Lower lobe of right lung (tissue), 2 donors: ENCODE measurements at regions not wholly inside any gene's neighbourhood (a gene's known extent, or its start where the extent isn't known, plus 50 kb on each side); places are given as distances from the start of the nearest gene placed in this dataset.

Experiments
- ATAC-seq, 2 donors: fragments of 200-7000 bp; cut with Tn5 transposase; one replicate each; pipeline ENCODE4 v1.9.1; 2020 to 2022; ENCODE audit warnings: mild to moderate bottlenecking in 2 of 2, moderate library complexity in 2 of 2
- DNase-seq: peaks from one replicate; pipeline ENCODE4 v3.0.0-alpha.2; 2020
- H3K27ac ChIP-seq: fragments of 200-600 bp; one replicate; pipeline ENCODE4 v1.8.0; 2022
- H3K27me3 ChIP-seq: fragments of 200-600 bp; one replicate; pipeline ENCODE4 v1.8.0; 2022; ENCODE audit warnings: low read depth
- H3K36me3 ChIP-seq: fragments of 200-600 bp; one replicate; pipeline ENCODE4 v1.8.0; 2022; ENCODE audit warnings: mild to moderate bottlenecking
- H3K4me1 ChIP-seq: fragments of 200-600 bp; one replicate; pipeline ENCODE4 v1.8.0; 2022
- H3K4me3 ChIP-seq: fragments of 200-600 bp; one replicate; pipeline ENCODE4 v1.8.0; 2022; ENCODE audit warnings: mild to moderate bottlenecking
- H3K9me3 ChIP-seq: fragments of 200-600 bp; one replicate; pipeline ENCODE4 v1.8.0; 2022
- CTCF ChIP-seq: fragments of 200-600 bp; IDR thresholded peaks from one replicate; pipeline ENCODE4 v1.8.0; 2022; ENCODE audit warnings: antibody characterized with exemption, mild to moderate bottlenecking
- intact Hi-C: fragments of 100-400 bp; cut with DNase I; formaldehyde crosslinking; loops from one replicate; pipeline ENCODE4 v1.11.0; 2022
- donor health status: DM: no; HTN: yes; CAD: no; lungs with severe emphysema.

GRCh38 chr9:99749641-99750040, 72.0 kb upstream of the NR4A3 start:
- Histone ChIP-seq H3K4me3 (no peak overlapping the region), H3K27ac (no peak overlapping the region), H3K36me3 (no peaks in the 10 kb centered on the region), H3K9me3 (no peaks in the 10 kb centered on the region), H3K4me1 (no peaks in the 10 kb centered on the region), H3K27me3 (no peaks in the 10 kb centered on the region)
- no peak for TF ChIP-seq CTCF
- intact Hi-C loops = no loop called here
- no peak for DNase-seq
- no peak for ATAC-seq

- intact Hi-C loops = no loop called here
Measured at GRCh38 chr9:99750526-99750925, 71.2 kb upstream of the NR4A3 start.

GRCh38 chr9:99752417-99753109, 69.1 kb upstream of the NR4A3 start:
- ATAC-seq (no peak), DNase-seq (no peak)

More at GRCh38 chr9:99750526-99750925, 71.2 kb upstream of the NR4A3 start:
- no peaks in the 10 kb centered on the region for H3K36me3 ChIP-seq
- ATAC-seq (no peak), DNase-seq (no peak)
- H3K4me3 ChIP-seq = no peak overlapping the region
- H3K27me3 ChIP-seq = no peaks in the 10 kb centered on the region
- no peak for TF ChIP-seq CTCF
- no peak overlapping the region for H3K27ac ChIP-seq
- H3K9me3 ChIP-seq = no peaks in the 10 kb centered on the region
- no peaks in the 10 kb centered on the region for H3K4me1 ChIP-seq

GRCh38 chr9:99753436-99753835, 68.2 kb upstream of the NR4A3 start:
- no peak for DNase-seq
- Histone ChIP-seq H3K27me3 (no peaks in the 10 kb centered on the region), H3K27ac (no peak overlapping the region), H3K4me1 (no peaks in the 10 kb centered on the region), H3K4me3 (no peak overlapping the region), H3K9me3 (no peaks in the 10 kb centered on the region), H3K36me3 (no peaks in the 10 kb centered on the region)
- no peak for ATAC-seq
- TF ChIP-seq CTCF = no peak
- intact Hi-C loops = no loop called here

More at GRCh38 chr9:99752417-99753109, 69.1 kb upstream of the NR4A3 start:
- TF ChIP-seq CTCF = no peak
- H3K27me3 ChIP-seq = no peaks in the 10 kb centered on the region
- no peaks in the 10 kb centered on the region for H3K36me3 ChIP-seq
- no peaks in the 10 kb centered on the region for H3K4me1 ChIP-seq
- H3K9me3 ChIP-seq = no peaks in the 10 kb centered on the region
- intact Hi-C loops = no loop called here
- no peak overlapping the region for H3K27ac ChIP-seq
- H3K4me3 ChIP-seq = no peak overlapping the region

GRCh38 chr9:99760421-99760820, 61.3 kb upstream of the NR4A3 start:
- Histone ChIP-seq H3K4me1 (no peaks in the 10 kb centered on the region), H3K27ac (no peak overlapping the region), H3K36me3 (no peaks in the 10 kb centered on the region), H3K9me3 (no peaks in the 10 kb centered on the region), H3K4me3 (no peak overlapping the region), H3K27me3 (no peaks in the 10 kb centered on the region)
- DNase-seq (no peak), ATAC-seq (no peak)
- intact Hi-C loops = no loop called here
- no peak for TF ChIP-seq CTCF
